ENCODE measurements at regions not wholly inside any gene's neighbourhood (a gene's known extent, or its start where the extent isn't known, plus 50 kb on each side); places are given as distances from the start of the nearest gene placed in this dataset.
"Not testable (repeated sequence)": the region's sequence is repeated elsewhere in the genome, so short reads cannot be mapped to it uniquely, and the experiment has no call there.

- TF ChIP-seq CTCF, POLR2A (IDR thresholded peaks at IDR 0.05): not testable (repeated sequence)
These were observed 144.2 kb upstream of the ZNF322 start for GRCh38 chr6:26803762-26804161.

All from thyroid gland (tissue), 4 donors.